Fibroblast of pulmonary artery (primary cell): ENCODE measurements at regions not wholly inside any gene's neighbourhood (a gene's known extent, or its start where the extent isn't known, plus 50 kb on each side); places are given as distances from the start of the nearest gene placed in this dataset.

Experiments
- DNase-seq: peaks from one replicate; pipeline ENCODE4 v3.0.0-alpha.2; 2010; ENCODE audit warnings: low read depth
- H3K4me3 ChIP-seq: replicated peaks from 2 replicates; pipeline ENCODE4 v1.5.1; 2011; ENCODE audit warnings: low read depth, mild to moderate bottlenecking, control low read depth, low read length, moderate library complexity
- TF ChIP-seq, protein P1 (sequence below): IDR thresholded peaks from 2 replicates; pipeline ENCODE4 v1.5.1; 2011; ENCODE audit warnings: mild to moderate bottlenecking, control low read depth, low read length, inconsistent platforms; ENCODE audit errors: missing control alignments

DNA sequence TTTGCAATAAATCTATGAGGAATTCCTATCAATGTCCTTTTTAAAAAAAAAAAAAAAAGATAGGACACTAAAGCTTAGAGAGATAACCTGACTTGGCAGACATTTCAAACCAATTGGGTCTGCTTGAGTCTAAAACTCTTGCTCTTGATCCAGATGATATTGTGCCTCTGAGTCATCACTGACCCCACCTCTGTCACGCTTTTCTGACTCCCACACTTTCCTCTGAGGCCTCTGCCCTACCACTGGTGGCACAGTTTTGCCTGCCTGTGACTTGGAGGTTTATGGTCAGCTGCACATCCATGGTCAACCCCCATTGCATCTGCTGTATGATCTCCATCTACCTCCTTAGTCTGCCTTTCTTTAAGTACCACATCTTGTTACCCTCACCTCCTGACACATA is 328.7 kb downstream of the SPRY2 start:
- no peak overlapping the region for H3K4me3 ChIP-seq
- TF ChIP-seq, protein P1, sequence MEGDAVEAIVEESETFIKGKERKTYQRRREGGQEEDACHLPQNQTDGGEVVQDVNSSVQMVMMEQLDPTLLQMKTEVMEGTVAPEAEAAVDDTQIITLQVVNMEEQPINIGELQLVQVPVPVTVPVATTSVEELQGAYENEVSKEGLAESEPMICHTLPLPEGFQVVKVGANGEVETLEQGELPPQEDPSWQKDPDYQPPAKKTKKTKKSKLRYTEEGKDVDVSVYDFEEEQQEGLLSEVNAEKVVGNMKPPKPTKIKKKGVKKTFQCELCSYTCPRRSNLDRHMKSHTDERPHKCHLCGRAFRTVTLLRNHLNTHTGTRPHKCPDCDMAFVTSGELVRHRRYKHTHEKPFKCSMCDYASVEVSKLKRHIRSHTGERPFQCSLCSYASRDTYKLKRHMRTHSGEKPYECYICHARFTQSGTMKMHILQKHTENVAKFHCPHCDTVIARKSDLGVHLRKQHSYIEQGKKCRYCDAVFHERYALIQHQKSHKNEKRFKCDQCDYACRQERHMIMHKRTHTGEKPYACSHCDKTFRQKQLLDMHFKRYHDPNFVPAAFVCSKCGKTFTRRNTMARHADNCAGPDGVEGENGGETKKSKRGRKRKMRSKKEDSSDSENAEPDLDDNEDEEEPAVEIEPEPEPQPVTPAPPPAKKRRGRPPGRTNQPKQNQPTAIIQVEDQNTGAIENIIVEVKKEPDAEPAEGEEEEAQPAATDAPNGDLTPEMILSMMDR: no peak
- DNase-seq: peak; percentile 42

DNA sequence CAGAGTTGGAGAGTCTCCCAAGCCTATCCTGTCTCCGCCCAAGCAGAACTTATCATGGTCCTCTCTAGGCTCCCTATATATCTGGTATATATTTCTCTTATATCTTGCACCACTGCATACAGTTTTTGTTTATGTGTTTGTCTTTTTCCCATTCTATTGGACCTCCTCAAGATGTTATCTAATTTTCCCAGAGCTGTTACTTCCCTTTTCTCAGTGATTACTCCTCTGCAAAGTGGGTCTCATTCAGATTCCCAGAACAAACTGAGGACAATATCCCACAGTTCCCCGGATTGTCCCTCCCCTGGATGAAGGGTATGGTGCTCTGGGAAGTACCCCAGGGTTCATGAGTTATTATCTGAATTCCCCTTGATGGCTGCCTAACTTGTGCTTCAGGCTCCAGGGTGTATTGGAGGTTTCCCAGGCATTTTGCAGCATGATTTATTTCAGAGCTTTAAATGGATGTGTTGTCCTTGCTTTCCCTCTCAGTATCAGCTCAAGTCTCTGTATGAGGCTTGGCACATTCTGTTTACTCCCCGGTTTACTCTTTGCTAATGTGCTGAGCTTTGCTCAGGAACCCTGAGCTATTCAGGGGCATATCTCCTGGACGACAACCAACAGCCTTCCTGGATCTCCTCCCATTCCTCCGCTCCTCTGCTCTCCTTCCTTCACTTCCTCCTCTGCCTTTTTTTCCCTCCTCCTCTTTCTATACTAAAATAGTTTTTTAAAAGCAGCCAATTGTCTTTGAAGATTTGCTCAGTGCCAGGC is 329.3 kb downstream of the SPRY2 start:
- H3K4me3 ChIP-seq: no peak overlapping the region
- peak; percentile 64 for DNase-seq
- TF ChIP-seq, protein P1: no peak

DNA sequence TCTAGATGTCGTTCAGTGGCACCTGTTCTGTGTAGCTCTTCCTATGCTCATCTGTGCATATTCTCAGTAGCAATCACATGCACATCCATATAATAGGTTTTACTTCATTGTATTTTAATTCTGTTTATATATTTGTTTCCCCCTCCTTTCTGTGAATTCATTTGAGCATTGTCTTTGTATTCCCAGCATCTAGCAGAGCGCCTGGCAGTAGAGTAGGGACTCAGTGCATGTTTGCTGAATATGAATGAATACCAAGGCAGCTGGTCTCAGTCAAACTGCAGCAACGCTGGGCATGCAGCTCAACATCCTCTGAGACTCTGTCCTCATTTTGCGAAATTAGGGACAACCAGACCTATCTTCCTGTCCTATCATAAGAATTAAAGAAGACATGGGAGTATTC is 330.1 kb downstream of the SPRY2 start:
- TF ChIP-seq, protein P1: no peak
- H3K4me3 ChIP-seq: no peak overlapping the region
- no peak for DNase-seq

DNA sequence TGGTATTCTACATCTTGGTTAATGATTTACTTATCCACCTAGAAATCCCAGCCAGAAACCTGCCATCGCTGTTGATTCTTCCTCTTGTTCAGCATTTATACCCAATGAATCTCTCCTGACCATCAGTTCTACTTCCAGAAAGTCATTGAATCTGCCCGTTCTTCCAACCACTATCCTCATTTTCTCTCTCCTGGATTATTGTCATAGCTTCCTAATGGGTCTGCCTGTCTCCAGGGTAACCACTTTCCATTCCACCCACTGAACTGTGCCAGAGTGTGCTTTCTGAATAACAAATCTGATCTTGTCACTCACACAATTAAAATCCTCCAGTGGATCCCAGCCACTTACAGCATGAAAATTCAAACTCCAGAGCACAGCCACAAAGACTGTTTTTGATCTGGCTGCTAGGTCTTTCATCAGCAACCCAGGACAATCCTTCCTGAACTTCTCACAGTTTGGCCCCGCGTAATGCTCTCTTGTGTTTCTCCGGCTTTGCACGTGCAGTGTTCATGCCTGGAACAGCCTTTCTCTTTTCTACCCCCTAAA is 330.6 kb downstream of the SPRY2 start:
- DNase-seq: no peak
- TF ChIP-seq, protein P1: no peak
- H3K4me3 ChIP-seq: no peak overlapping the region

GRCh38 chr13:80009760-80010159 is 331.2 kb downstream of the SPRY2 start:
- TF ChIP-seq, protein P1: no peak
- DNase-seq: no peak
- H3K4me3 ChIP-seq: no peak overlapping the region

DNA sequence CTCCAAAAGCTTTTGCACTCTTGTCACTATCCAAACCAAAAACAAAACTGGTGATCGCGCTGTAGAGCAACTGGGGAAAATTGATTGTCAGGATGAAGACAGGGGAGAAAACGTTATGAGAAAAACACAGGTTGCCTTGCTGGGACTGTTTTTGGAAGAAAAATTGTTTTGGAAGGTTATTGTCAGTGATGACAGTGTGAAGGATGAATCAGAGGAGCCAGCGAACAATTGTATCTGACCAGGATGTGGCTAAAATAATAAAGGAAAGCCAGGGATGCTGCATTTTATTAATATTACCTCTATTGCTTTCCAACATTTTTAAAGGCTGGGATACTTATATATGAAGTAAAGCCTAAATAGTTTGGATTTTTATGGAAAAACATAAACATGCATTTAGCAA is 334.0 kb downstream of the SPRY2 start:
- TF ChIP-seq, protein P1: no peak
- no peak overlapping the region for H3K4me3 ChIP-seq
- DNase-seq: peak; percentile 25

DNA sequence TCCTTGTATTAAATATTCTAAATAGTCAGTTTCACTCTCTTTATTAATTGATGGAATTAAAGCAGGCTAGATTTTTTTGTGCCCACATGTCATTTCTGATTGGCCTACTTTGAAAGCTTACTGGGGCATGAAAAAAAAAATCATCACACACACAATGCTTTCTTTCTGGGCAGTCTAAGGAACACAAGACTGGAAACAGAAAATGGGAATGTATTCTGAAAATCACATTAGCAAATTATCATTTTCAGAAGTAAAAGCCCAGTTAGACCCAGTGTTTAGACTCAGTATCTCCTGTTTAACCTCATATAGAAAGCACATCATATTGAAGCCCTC is 339.4 kb downstream of the SPRY2 start:
- no peak for DNase-seq
- no peak overlapping the region for H3K4me3 ChIP-seq
- TF ChIP-seq, protein P1: no peak
